Memory B cell (primary cell): ENCODE measurements at regions not wholly inside any gene's neighbourhood (a gene's known extent, or its start where the extent isn't known, plus 50 kb on each side); places are given as distances from the start of the nearest gene placed in this dataset.

Experiments
- ATAC-seq: fragments of 150-1000 bp; cut with Tn5 transposase; 2 replicates; pipeline ENCODE4 v1.10.0; 2021; ENCODE audit warnings: low read depth, mild to moderate bottlenecking, moderate library complexity
- DNase-seq, 2 donors: peaks; one replicate each; pipeline ENCODE4 v3.0.0; 2022; ENCODE audit warnings: low spot score in 2 of 2
- H3K27ac Mint-ChIP-seq: one replicate; pipeline ENCODE4 v1.8.0; 2022; ENCODE audit warnings: mild to moderate bottlenecking, moderate library complexity, mixed read lengths
- H3K27me3 Mint-ChIP-seq: one replicate; pipeline ENCODE4 v1.8.0; 2022; ENCODE audit warnings: mixed read lengths
- H3K36me3 Mint-ChIP-seq: one replicate; pipeline ENCODE4 v1.8.0; 2022; ENCODE audit warnings: mild to moderate bottlenecking, mixed read lengths
- H3K4me1 Mint-ChIP-seq: one replicate; pipeline ENCODE4 v1.8.0; 2022; ENCODE audit warnings: mixed read lengths
- H3K4me3 Mint-ChIP-seq: one replicate; pipeline ENCODE4 v1.8.0; 2022; ENCODE audit warnings: mild to moderate bottlenecking, moderate library complexity, mixed read lengths
- H3K9me3 Mint-ChIP-seq: one replicate; pipeline ENCODE4 v1.8.0; 2022; ENCODE audit warnings: mixed read lengths

GRCh38 chr2:21452263-21452662 lies 328.5 kb downstream of the TDRD15 start:
- Mint-ChIP-seq H3K36me3 (no peaks in the 10 kb centered on the region), H3K27me3 (no peaks in the 10 kb centered on the region), H3K9me3 (no peaks in the 10 kb centered on the region), H3K4me1 (no peaks in the 10 kb centered on the region), H3K4me3 (no peak overlapping the region), H3K27ac (no peak overlapping the region)
- no peak for ATAC-seq
- no peak for DNase-seq

- H3K27me3 Mint-ChIP-seq, result no peaks in the 10 kb centered on the region
- ATAC-seq (no peak), DNase-seq (no peak)
- no peaks in the 10 kb centered on the region for H3K36me3 Mint-ChIP-seq
- no peaks in the 10 kb centered on the region for H3K4me1 Mint-ChIP-seq
- no peak overlapping the region for H3K27ac Mint-ChIP-seq
- H3K4me3 Mint-ChIP-seq, result no peak overlapping the region
- H3K9me3 Mint-ChIP-seq, result no peaks in the 10 kb centered on the region
Observed at GRCh38 chr2:21452678-21453077, 328.9 kb downstream of the TDRD15 start.

- no peaks in the 10 kb centered on the region for H3K4me1 Mint-ChIP-seq
Observed at GRCh38 chr2:21453723-21454450, 330.1 kb downstream of the TDRD15 start.

GRCh38 chr2:21454839-21455238 lies 331.1 kb downstream of the TDRD15 start:
- no peak overlapping the region for H3K27ac Mint-ChIP-seq
- H3K9me3 Mint-ChIP-seq, result peaks cover 2% of the 10 kb centered on the region
- ATAC-seq, result no peak
- H3K4me1 Mint-ChIP-seq, result no peaks in the 10 kb centered on the region
- no peaks in the 10 kb centered on the region for H3K27me3 Mint-ChIP-seq
- no peak for DNase-seq
- H3K36me3 Mint-ChIP-seq, result no peaks in the 10 kb centered on the region
- no peak overlapping the region for H3K4me3 Mint-ChIP-seq

More at GRCh38 chr2:21453723-21454450, 330.1 kb downstream of the TDRD15 start:
- Mint-ChIP-seq H3K27me3 (no peaks in the 10 kb centered on the region), H3K27ac (no peak overlapping the region), H3K36me3 (no peaks in the 10 kb centered on the region), H3K4me3 (no peak overlapping the region), H3K9me3 (no peaks in the 10 kb centered on the region)
- no peak for ATAC-seq
- no peak for DNase-seq

GRCh38 chr2:21461754-21462240 lies 338.0 kb downstream of the TDRD15 start:
- Mint-ChIP-seq H3K4me3 (no peak overlapping the region), H3K36me3 (no peaks in the 10 kb centered on the region), H3K9me3 (peaks cover 2% of the 10 kb centered on the region), H3K4me1 (no peaks in the 10 kb centered on the region), H3K27ac (no peak overlapping the region), H3K27me3 (no peaks in the 10 kb centered on the region)
- DNase-seq, result no peak
- ATAC-seq, result no peak

GRCh38 chr2:21466341-21466927 lies 342.7 kb downstream of the TDRD15 start:
- Mint-ChIP-seq H3K27ac (no peak overlapping the region), H3K27me3 (no peaks in the 10 kb centered on the region), H3K4me3 (no peak overlapping the region), H3K4me1 (no peaks in the 10 kb centered on the region), H3K9me3 (peaks cover 1% of the 10 kb centered on the region), H3K36me3 (no peaks in the 10 kb centered on the region)
- DNase-seq (no peak), ATAC-seq (no peak)

- no peaks in the 10 kb centered on the region for H3K4me1 Mint-ChIP-seq
- H3K4me3 Mint-ChIP-seq, result no peak overlapping the region
- ATAC-seq (no peak), DNase-seq (no peak)
- H3K36me3 Mint-ChIP-seq, result no peaks in the 10 kb centered on the region
- H3K9me3 Mint-ChIP-seq, result peaks cover 1% of the 10 kb centered on the region
- H3K27ac Mint-ChIP-seq, result no peak overlapping the region
- no peaks in the 10 kb centered on the region for H3K27me3 Mint-ChIP-seq
Observed at GRCh38 chr2:21467280-21467818, 343.6 kb downstream of the TDRD15 start.

- no peak overlapping the region for H3K27ac Mint-ChIP-seq
- H3K36me3 Mint-ChIP-seq, result no peaks in the 10 kb centered on the region
- H3K4me1 Mint-ChIP-seq, result no peaks in the 10 kb centered on the region
- peaks cover 1% of the 10 kb centered on the region for H3K9me3 Mint-ChIP-seq
- no peaks in the 10 kb centered on the region for H3K27me3 Mint-ChIP-seq
- no peak for DNase-seq
- no peak overlapping the region for H3K4me3 Mint-ChIP-seq
- no peak for ATAC-seq
Observed at GRCh38 chr2:21467910-21468309, 344.1 kb downstream of the TDRD15 start.

GRCh38 chr2:21468624-21469023 lies 344.9 kb downstream of the TDRD15 start:
- ATAC-seq (no peak), DNase-seq (no peak)
- H3K36me3 Mint-ChIP-seq, result no peaks in the 10 kb centered on the region
- no peak overlapping the region for H3K4me3 Mint-ChIP-seq
- no peaks in the 10 kb centered on the region for H3K4me1 Mint-ChIP-seq
- peaks cover 1% of the 10 kb centered on the region for H3K9me3 Mint-ChIP-seq
- no peaks in the 10 kb centered on the region for H3K27me3 Mint-ChIP-seq
- no peak overlapping the region for H3K27ac Mint-ChIP-seq

- H3K27me3 Mint-ChIP-seq, result no peaks in the 10 kb centered on the region
- peaks cover 1% of the 10 kb centered on the region for H3K9me3 Mint-ChIP-seq
- ATAC-seq (no peak), DNase-seq (no peak)
- no peak overlapping the region for H3K4me3 Mint-ChIP-seq
- no peaks in the 10 kb centered on the region for H3K4me1 Mint-ChIP-seq
- no peaks in the 10 kb centered on the region for H3K36me3 Mint-ChIP-seq
- H3K27ac Mint-ChIP-seq, result no peak overlapping the region
Observed at GRCh38 chr2:21469158-21469557, 345.4 kb downstream of the TDRD15 start.

GRCh38 chr2:21469564-21469963 lies 345.8 kb downstream of the TDRD15 start:
- no peak overlapping the region for H3K27ac Mint-ChIP-seq
- no peak overlapping the region for H3K4me3 Mint-ChIP-seq
- no peaks in the 10 kb centered on the region for H3K27me3 Mint-ChIP-seq
- H3K36me3 Mint-ChIP-seq, result no peaks in the 10 kb centered on the region
- peaks cover 1% of the 10 kb centered on the region for H3K9me3 Mint-ChIP-seq
- H3K4me1 Mint-ChIP-seq, result no peaks in the 10 kb centered on the region
- no peak for DNase-seq
- no peak for ATAC-seq

GRCh38 chr2:21480162-21480561 lies 356.4 kb downstream of the TDRD15 start:
- ATAC-seq, result no peak
- Mint-ChIP-seq H3K36me3 (no peaks in the 10 kb centered on the region), H3K4me3 (no peak overlapping the region)

GRCh38 chr2:21484643-21485042 lies 360.9 kb downstream of the TDRD15 start:
- Mint-ChIP-seq H3K27ac (no peak overlapping the region), H3K27me3 (no peaks in the 10 kb centered on the region), H3K4me1 (no peaks in the 10 kb centered on the region), H3K36me3 (no peaks in the 10 kb centered on the region), H3K4me3 (no peak overlapping the region), H3K9me3 (peaks cover 7% of the 10 kb centered on the region)
- no peak for ATAC-seq
- no peak for DNase-seq

More at GRCh38 chr2:21480162-21480561, 356.4 kb downstream of the TDRD15 start:
- no peak for DNase-seq
- Mint-ChIP-seq H3K4me1 (no peaks in the 10 kb centered on the region), H3K9me3 (peaks cover 7% of the 10 kb centered on the region), H3K27ac (no peak overlapping the region), H3K27me3 (no peaks in the 10 kb centered on the region)

- H3K9me3 Mint-ChIP-seq, result peaks cover 14% of the 10 kb centered on the region
- no peaks in the 10 kb centered on the region for H3K27me3 Mint-ChIP-seq
- no peaks in the 10 kb centered on the region for H3K36me3 Mint-ChIP-seq
- no peak overlapping the region for H3K27ac Mint-ChIP-seq
- DNase-seq (no peak), ATAC-seq (no peak)
- no peaks in the 10 kb centered on the region for H3K4me1 Mint-ChIP-seq
- no peak overlapping the region for H3K4me3 Mint-ChIP-seq
Observed at GRCh38 chr2:21486445-21486844, 362.7 kb downstream of the TDRD15 start.
